Central memory CD8-positive, alpha-beta T cell (primary cell): ENCODE measurements at regions not wholly inside any gene's neighbourhood (a gene's known extent, or its start where the extent isn't known, plus 50 kb on each side); places are given as distances from the start of the nearest gene placed in this dataset.
"Not testable (repeated sequence)": the region's sequence is repeated elsewhere in the genome, so short reads cannot be mapped to it uniquely, and the experiment has no call there.

ENCODE experiments used
- ATAC-seq: fragments of 150-1000 bp; cut with Tn5 transposase; replicated peaks from 2 replicates; pipeline ENCODE4 v1.10.0; 2022; ENCODE audit warnings: mild to moderate bottlenecking, moderate FRiP score, moderate number of reproducible peaks; ENCODE audit not compliant: poor library complexity, severe bottlenecking; ENCODE audit errors: extremely low read depth
- DNase-seq, 2 donors: peaks; one replicate each; pipeline ENCODE4 v3.0.0; 2021; ENCODE audit warnings: low spot score in 2 of 2
- H3K27ac Mint-ChIP-seq: one replicate; pipeline ENCODE4 v1.8.0; 2022; ENCODE audit warnings: low read depth, mild to moderate bottlenecking, moderate library complexity, mixed read lengths
- H3K27me3 Mint-ChIP-seq: one replicate; pipeline ENCODE4 v1.8.0; 2022; ENCODE audit warnings: mixed read lengths
- H3K36me3 Mint-ChIP-seq: one replicate; pipeline ENCODE4 v1.8.0; 2022; ENCODE audit warnings: mild to moderate bottlenecking, moderate library complexity, mixed read lengths; ENCODE audit not compliant: insufficient read depth
- H3K4me1 Mint-ChIP-seq: one replicate; pipeline ENCODE4 v1.8.0; 2022; ENCODE audit warnings: mixed read lengths
- H3K4me3 Mint-ChIP-seq: one replicate; pipeline ENCODE4 v1.8.0; 2022; ENCODE audit warnings: mild to moderate bottlenecking, moderate library complexity, mixed read lengths
- H3K9me3 Mint-ChIP-seq: one replicate; pipeline ENCODE4 v1.8.0; 2022; ENCODE audit warnings: mixed read lengths

- Mint-ChIP-seq H3K4me3 (no peak overlapping the region), H3K36me3 (peaks cover 2% of the 10 kb centered on the region), H3K27me3 (peaks cover 23% of the 10 kb centered on the region), H3K27ac (no peak overlapping the region), H3K4me1 (no peaks in the 10 kb centered on the region), H3K9me3 (no peaks in the 10 kb centered on the region)
- ATAC-seq = no peak
- DNase-seq = no peak
Observed at GRCh38 chr15:62644889-62645742, 397.4 kb upstream of the TPM1 start.

GRCh38 chr15:62647202-62647842, 395.2 kb upstream of the TPM1 start:
- no peaks in the 10 kb centered on the region for H3K4me1 Mint-ChIP-seq
- H3K27me3 Mint-ChIP-seq = peaks cover 29% of the 10 kb centered on the region
- no peak for DNase-seq
- peaks cover 2% of the 10 kb centered on the region for H3K36me3 Mint-ChIP-seq
- no peak overlapping the region for H3K4me3 Mint-ChIP-seq
- ATAC-seq = no peak
- H3K27ac Mint-ChIP-seq = no peak overlapping the region
- H3K9me3 Mint-ChIP-seq = no peaks in the 10 kb centered on the region

- Mint-ChIP-seq H3K36me3 (peaks cover 2% of the 10 kb centered on the region), H3K27me3 (peaks cover 29% of the 10 kb centered on the region), H3K27ac (no peak overlapping the region), H3K9me3 (no peaks in the 10 kb centered on the region), H3K4me3 (no peak overlapping the region), H3K4me1 (no peaks in the 10 kb centered on the region)
- DNase-seq (no peak), ATAC-seq (no peak)
Observed at GRCh38 chr15:62647843-62648505, 394.6 kb upstream of the TPM1 start.

- ATAC-seq = no peak
- H3K27ac Mint-ChIP-seq = no peak overlapping the region
- DNase-seq = no peak
- no peaks in the 10 kb centered on the region for H3K4me1 Mint-ChIP-seq
- no peak overlapping the region for H3K4me3 Mint-ChIP-seq
- H3K36me3 Mint-ChIP-seq = peaks cover 2% of the 10 kb centered on the region
- H3K27me3 Mint-ChIP-seq = peaks cover 29% of the 10 kb centered on the region
- H3K9me3 Mint-ChIP-seq = no peaks in the 10 kb centered on the region
Observed at GRCh38 chr15:62648954-62649353, 393.6 kb upstream of the TPM1 start.

- no peak for DNase-seq
- ATAC-seq = no peak
- no peaks in the 10 kb centered on the region for H3K9me3 Mint-ChIP-seq
- H3K27ac Mint-ChIP-seq = no peak overlapping the region
- no peak overlapping the region for H3K4me3 Mint-ChIP-seq
- peaks cover 24% of the 10 kb centered on the region for H3K27me3 Mint-ChIP-seq
- no peaks in the 10 kb centered on the region for H3K4me1 Mint-ChIP-seq
- H3K36me3 Mint-ChIP-seq = peaks cover 2% of the 10 kb centered on the region
Observed at GRCh38 chr15:62649793-62650420, 392.6 kb upstream of the TPM1 start.

- H3K27ac Mint-ChIP-seq = no peak overlapping the region
- no peak for ATAC-seq
- peaks cover 38% of the 10 kb centered on the region for H3K27me3 Mint-ChIP-seq
- H3K36me3 Mint-ChIP-seq = no peaks in the 10 kb centered on the region
- H3K9me3 Mint-ChIP-seq = no peaks in the 10 kb centered on the region
- H3K4me3 Mint-ChIP-seq = no peak overlapping the region
- H3K4me1 Mint-ChIP-seq = peaks cover 5% of the 10 kb centered on the region
- no peak for DNase-seq
Observed at GRCh38 chr15:62653122-62653521, 389.4 kb upstream of the TPM1 start.

- peaks cover 15% of the 10 kb centered on the region for H3K4me1 Mint-ChIP-seq
- no peak for ATAC-seq
- peaks cover 27% of the 10 kb centered on the region for H3K27me3 Mint-ChIP-seq
- DNase-seq = no peak
- H3K36me3 Mint-ChIP-seq = no peaks in the 10 kb centered on the region
- no peak overlapping the region for H3K27ac Mint-ChIP-seq
- no peak overlapping the region for H3K4me3 Mint-ChIP-seq
- H3K9me3 Mint-ChIP-seq = no peaks in the 10 kb centered on the region
Observed at GRCh38 chr15:62656071-62656470, 386.5 kb upstream of the TPM1 start.

GRCh38 chr15:62657501-62657900, 385.0 kb upstream of the TPM1 start:
- H3K9me3 Mint-ChIP-seq, ATAC-seq, H3K27ac Mint-ChIP-seq, H3K36me3 Mint-ChIP-seq, H3K4me3 Mint-ChIP-seq, DNase-seq: not testable (repeated sequence)
- H3K4me1 Mint-ChIP-seq = peaks cover 15% of the 10 kb centered on the region
- peaks cover 33% of the 10 kb centered on the region for H3K27me3 Mint-ChIP-seq

- Mint-ChIP-seq H3K27ac (no peak overlapping the region), H3K4me3 (no peak overlapping the region), H3K27me3 (peaks cover 33% of the 10 kb centered on the region), H3K4me1 (peaks cover 15% of the 10 kb centered on the region), H3K9me3 (no peaks in the 10 kb centered on the region), H3K36me3 (no peaks in the 10 kb centered on the region)
- ATAC-seq (no peak), DNase-seq (no peak)
Observed at GRCh38 chr15:62658498-62658897, 384.0 kb upstream of the TPM1 start.

- no peaks in the 10 kb centered on the region for H3K9me3 Mint-ChIP-seq
- H3K27me3 Mint-ChIP-seq = peaks cover 11% of the 10 kb centered on the region
- H3K36me3 Mint-ChIP-seq = no peaks in the 10 kb centered on the region
- peaks cover 5% of the 10 kb centered on the region for H3K4me1 Mint-ChIP-seq
- DNase-seq = no peak
- no peak overlapping the region for H3K4me3 Mint-ChIP-seq
- H3K27ac Mint-ChIP-seq = no peak overlapping the region
- ATAC-seq = no peak
Observed at GRCh38 chr15:62663547-62663946, 379.0 kb upstream of the TPM1 start.

GRCh38 chr15:62665449-62665848, 377.1 kb upstream of the TPM1 start:
- DNase-seq (no peak), ATAC-seq (no peak)
- no peak overlapping the region for H3K27ac Mint-ChIP-seq
- no peak overlapping the region for H3K4me3 Mint-ChIP-seq
- H3K27me3 Mint-ChIP-seq = peaks cover 15% of the 10 kb centered on the region
- H3K4me1 Mint-ChIP-seq = no peaks in the 10 kb centered on the region
- H3K9me3 Mint-ChIP-seq = no peaks in the 10 kb centered on the region
- no peaks in the 10 kb centered on the region for H3K36me3 Mint-ChIP-seq

GRCh38 chr15:62666046-62666445, 376.5 kb upstream of the TPM1 start:
- no peaks in the 10 kb centered on the region for H3K9me3 Mint-ChIP-seq
- no peak overlapping the region for H3K27ac Mint-ChIP-seq
- no peak overlapping the region for H3K4me3 Mint-ChIP-seq
- H3K27me3 Mint-ChIP-seq = peaks cover 16% of the 10 kb centered on the region
- no peaks in the 10 kb centered on the region for H3K36me3 Mint-ChIP-seq
- H3K4me1 Mint-ChIP-seq = no peaks in the 10 kb centered on the region
- DNase-seq = no peak
- no peak for ATAC-seq
